GM18873 (cell line): ENCODE measurements at regions not wholly inside any gene's neighbourhood (a gene's known extent, or its start where the extent isn't known, plus 50 kb on each side); places are given as distances from the start of the nearest gene placed in this dataset.
"Not testable (repeated sequence)": the region's sequence is repeated elsewhere in the genome, so short reads cannot be mapped to it uniquely, and the experiment has no call there.

Experiments
- ATAC-seq: cut with Tn5 transposase; IDR thresholded peaks from one replicate; pipeline ENCODE4 v1.9.1; 2021; ENCODE audit warnings: mild to moderate bottlenecking, moderate library complexity, moderate number of reproducible peaks; ENCODE audit not compliant: unreplicated experiment, low FRiP score

DNA sequence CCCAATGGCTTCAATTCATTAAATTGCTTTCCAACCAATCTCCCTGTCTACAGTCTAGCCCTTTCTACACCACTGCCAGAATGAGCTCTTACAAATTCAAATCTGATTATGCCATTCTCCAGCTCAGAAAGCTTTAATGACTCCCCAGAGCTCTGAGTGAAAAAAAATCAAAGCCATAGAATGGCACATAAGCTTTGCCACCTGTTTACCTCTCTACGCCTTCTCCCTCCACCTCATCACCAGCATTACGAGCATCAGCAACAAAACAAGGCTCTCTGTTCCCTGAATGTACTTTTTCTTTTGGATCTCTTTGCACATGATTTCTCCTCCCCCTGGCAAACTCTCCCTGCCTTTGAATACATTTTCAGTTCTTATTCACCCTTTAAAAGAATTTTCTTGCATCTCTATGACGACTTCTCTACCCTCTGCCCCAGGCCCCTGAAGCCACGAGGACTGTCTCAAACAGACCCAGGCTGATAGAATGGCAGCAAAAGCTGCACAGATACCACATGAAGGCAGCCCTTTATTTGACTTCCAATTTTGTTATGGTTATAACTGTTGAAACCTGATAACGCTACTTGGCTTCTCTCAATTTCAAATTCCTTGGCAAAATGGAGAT is 516.0 kb downstream of the PCDH7 start:
- ATAC-seq: no peak

DNA sequence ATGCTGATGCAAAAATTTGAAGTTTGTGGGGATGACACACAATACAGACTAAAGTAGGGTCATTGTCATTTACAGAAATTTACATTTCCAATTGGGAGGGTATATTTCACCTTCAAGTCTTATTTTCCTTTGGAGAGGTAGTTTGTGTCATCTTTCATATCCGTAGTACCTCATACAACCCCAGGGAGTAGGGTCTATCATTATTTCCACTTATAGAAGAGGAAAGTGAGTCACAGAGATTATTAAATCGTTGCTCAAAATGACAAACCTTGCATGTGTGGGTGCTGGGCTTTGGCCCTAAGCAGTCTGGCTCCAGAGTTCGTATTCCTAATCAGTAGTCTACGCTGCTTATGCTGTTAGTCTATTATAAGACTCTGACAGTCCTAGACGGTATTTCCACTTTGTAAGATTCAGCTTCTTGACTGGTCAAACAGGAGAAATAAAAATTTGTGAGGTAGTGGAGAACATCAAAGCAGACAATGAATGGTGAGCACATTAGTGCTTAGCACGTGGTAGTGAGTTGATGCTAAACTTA is 516.5 kb downstream of the PCDH7 start:
- no peak for ATAC-seq

DNA sequence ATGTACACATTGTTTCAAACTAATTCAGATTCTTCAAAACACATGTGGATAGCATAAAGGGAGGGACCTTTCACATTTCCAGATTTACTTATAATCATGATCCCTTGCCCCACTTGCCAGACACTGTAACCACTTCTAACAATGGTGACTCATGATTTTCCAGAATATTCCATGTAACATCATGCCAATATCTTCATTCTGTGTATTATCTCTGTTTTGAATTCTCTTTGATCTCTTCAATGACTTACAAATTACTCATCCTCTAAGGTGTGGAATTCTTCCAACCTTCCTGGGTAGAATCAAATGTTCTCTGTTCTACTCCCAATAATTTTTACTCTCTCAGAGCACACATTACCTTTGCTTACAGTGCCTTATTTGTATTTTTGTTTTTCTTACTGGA is 517.1 kb downstream of the PCDH7 start:
- ATAC-seq: no peak

DNA sequence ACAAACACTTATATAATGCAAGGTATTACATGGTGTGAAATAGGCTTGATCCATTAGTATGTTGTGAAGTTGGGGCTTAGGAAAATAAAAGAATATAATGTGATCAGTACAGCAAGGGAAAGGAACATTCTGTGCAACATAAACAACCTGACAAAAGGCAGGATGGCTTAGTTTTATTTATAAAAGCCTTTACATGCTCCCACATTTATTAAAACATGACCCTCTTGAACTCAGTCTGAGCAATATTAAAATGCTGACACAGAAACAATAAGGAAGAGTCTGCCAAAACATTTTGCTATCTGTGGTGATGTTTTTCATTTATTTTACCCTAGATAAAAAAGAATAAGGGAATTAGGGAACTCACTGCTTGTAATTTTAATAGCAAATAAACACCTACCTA is 519.7 kb downstream of the PCDH7 start:
- no peak for ATAC-seq

DNA sequence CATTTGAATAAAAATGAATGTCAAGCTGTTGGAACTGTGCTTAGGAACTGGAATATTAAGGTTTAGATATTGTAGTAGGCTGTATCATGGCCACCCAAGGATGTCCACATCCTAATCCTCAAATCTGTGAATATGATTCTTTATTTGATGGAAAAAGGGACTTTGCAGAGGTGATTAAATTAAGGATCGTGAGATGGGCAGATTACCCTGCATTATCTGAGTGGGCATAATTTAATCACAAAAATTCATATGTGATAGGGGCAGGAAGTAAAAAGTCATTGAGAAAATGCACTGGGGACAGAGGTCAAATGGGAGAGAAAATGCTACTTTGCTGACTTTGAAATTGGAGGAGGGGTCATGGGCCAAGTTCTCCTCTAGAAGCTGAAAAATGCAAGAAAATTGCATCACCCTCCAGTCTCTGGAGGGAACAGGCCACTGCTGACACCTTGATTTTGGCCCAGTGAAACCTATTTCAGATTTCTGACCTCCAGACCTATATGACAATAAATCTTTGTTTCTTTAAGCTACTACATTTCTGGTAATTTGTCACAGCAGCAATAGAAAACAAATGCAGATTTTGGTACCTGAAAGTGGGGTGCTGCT is 521.4 kb downstream of the PCDH7 start:
- no peak for ATAC-seq

DNA sequence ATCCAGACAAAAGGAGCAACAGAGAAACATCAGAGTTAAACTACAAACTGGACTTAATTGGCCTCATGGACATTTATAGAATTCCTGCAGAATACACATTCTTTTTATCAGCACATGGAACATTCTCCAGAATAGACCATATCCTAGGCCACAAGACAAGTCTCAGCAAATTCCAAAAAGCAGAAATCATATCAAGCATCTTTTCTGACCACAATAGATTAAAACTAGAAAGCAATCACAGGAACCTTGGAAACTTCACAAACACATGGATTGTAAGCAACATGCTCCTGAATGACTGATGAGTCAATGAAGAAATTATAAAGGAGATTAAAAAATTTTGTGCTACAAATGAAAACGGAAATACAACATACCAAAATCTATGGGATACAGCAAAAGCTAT is 526.7 kb downstream of the PCDH7 start:
- ATAC-seq: no peak

DNA sequence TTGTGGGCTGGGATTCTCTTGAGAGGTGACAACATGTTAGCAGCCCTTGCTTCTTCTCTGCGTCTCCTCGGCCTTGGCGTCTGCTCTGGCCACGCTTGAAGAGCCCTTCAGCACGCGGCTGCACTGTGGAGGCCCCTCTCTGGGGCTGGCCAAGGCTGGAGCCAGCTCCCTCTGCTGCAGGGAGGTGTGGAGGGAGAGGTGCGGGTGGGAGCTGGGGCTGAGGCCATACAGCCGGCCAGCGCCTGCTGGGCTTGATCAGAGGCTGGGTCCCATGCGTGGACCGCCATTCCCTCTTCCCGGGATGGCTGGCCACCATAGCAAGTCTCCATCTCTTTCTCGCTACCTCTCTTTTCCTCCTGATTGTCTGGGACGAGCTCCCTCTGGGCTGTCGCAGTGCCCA is 539.0 kb downstream of the PCDH7 start:
- ATAC-seq: no peak

DNA sequence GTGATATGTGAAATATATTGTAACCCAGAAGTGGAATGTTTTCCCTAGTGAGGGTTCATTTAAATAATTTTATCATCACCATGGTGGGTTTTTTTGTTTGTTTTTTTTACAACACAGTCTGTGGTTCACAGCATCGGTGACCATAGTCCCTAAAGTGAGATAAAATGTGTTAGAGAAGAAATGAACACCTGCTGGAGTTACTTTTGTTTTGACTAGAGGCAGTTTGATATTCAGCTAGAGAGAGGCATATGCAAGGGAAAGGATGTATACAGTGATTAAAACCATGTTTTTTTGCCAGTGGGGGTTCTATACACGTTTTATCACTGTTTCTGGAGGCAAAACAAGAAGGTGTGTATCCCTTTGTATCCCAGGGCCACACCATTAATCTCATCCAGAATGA is 541.5 kb downstream of the PCDH7 start:
- no peak for ATAC-seq

DNA sequence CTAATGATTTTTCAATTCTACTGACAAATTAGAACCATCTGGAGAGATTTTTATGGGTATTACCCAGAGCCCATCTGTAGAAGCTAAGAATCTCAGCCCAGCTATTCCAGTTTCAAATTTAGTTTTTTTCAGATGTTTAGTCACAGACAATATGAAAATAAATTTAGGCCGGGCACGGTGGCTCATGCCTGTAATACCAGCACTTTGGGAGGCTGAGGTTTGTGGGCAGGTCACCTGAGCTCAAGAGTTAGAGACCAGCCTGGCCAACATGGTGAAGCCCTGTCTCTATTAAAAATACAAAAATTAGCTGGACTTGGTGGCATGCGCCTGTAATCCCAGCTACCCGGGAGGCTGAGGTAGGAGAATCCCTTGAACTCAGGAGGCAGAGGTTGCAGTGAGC is 545.9 kb downstream of the PCDH7 start:
- ATAC-seq: not testable (repeated sequence)

DNA sequence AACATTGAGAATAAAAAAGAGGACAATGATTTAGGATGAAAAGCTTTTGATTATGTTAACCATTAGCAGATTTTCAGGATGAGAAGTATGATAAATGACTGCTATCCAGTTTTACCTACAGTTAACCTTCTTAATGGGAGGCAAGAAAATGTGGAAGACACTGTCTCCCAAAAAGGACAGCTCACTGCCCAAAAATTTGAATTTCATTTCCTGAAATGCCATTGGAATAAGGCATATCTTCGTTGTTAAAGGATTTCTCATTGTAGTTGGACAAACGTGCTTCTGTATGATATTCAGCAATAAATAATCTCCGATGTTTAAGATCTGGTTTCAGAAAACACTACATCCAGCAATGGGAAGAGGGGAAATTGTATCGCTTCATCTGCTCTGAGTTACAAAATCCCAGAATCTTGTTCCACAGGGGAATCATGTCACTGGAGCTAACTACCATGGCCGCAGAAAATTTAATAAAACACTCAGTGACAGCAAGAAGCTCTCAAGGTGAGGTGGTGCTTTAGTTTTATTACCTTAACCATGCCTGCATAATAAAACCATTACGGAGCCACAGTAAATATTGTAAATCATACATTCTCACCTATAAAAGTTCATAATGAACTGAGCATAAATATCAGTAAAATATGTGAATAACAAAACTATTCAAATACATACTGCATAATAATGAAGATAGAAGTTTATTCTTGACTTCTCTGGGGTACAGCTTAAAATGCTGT is 552.3 kb downstream of the PCDH7 start:
- no peak for ATAC-seq

DNA sequence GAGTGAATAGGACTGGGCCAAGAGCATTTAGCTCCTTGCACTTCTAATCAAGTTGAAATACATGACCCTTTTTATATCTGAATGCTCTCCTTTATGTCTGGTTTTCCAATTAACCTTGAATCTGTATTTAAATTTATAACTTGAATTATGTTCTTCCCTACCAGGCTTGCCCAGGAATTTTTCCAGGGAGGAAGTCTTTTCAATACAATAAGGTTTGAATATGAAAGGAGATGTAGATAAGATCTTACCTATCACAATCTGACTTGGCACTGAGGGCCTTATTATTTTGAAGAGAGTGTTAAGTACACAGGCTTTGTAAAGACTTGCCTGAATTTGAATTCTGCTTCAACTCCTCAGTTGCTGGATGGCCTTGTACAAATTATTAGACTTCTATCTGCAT is 555.7 kb downstream of the PCDH7 start:
- ATAC-seq: no peak

DNA sequence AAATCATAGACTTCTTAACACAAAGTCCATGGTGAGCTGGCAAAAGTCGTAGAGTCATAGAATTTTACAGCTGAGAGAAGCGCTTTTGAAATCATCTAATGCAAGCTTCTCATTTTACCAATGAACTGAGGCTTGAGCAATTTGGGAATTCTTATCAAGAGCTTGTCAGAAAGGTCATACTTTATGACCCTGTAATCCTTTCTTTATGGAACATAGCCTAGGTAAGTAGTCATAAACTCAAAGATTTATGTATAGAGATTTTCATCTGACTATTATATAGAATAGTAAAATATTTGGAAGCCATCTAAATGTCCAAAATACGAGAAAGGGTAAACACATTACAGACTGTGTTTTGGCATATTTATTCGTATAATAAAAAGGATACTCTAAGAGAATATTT is 563.5 kb downstream of the PCDH7 start:
- no peak for ATAC-seq

DNA sequence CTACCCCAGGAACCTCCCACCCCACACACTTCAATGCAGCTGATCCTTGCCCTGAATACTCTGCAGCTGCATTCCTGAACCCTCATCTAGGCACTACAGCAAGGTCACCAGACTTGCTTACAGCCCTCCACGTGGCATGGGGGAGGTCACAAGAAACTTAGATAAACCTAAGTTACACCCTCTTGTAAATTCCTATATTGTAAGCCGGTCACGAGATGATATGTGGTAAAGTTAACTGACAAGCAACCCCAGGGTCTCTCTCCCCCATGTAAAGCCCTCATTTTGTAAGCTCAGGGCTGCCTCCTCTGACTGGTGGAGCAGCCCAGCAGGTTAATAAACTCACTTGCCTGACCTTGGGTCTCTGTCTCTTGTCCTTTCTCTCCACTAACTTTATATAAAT is 570.7 kb downstream of the PCDH7 start:
- peak; percentile 20 for ATAC-seq

DNA sequence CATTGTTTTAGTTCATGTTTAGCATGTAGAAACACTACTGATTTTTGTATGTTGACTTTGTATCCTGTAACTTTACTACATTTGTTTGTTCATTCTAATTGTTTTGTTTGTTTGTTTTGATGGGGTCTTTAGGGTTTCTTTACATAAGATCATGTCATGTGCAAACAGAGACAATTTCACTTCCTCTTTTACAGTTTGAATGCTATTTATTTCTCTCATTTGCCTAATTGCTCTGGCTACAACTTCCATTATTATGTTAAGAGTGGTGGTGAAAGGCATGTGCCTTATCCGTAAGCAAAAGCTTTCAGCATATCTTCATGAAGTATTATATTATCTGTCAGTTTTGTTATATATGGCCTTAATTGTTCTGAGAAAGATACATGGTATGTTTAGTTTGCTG is 571.1 kb downstream of the PCDH7 start:
- peak; percentile 55 for ATAC-seq

DNA sequence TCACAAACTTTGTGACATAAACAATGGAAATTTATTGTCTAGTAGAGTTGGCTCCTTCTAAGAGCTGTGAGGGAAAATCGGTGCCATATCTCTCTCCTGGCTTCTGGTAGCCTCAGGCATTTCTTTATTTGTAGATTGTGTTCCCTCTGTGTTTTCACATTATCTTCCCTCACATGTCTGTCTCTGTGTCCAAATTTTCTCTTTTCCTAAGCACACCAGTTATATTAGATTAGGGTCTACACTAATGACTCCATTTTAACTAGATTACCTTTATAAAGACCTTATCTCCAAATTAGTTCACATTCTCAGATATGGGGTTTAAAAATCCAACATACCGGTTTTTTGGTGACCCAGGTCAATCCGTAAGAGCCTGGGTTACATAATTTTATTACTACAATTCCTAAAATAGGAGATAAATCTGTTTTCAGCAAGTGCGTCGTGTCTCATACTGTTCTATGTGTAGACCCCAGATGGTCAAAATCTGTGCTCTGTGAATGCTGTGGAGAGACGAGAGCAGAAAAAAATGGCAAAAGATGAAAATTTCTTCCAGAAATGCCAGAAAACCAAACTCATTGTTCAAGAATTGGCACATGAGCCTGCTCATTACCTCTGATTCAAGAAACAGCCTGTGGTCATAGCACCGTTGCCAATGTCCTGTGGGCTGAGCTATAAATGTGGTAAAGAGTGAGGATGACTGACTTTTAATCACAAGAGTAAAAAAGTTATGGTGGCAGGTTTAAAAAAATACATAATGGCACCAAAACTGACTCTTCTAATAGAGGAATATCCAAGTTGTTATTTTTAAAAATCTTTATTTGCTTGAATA is 574.7 kb downstream of the PCDH7 start:
- no peak for ATAC-seq

DNA sequence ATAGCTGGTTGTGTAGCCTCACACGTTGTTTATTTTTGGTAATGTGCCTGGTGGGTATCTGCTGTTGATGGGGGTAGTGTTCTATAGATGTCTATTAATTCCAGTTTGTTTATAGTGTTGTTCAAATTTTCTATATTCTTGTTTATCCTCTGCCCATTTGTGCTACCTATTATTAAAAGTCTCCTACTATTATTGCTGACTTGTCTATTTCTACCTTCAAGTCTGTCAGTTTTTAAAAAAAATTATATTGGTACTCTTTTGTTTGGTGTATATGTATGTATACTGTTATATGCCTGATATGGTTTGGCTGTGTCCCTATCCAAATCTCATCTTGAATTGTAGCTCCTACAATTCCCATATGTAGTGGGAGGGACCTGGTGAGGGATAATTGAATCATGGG is 578.6 kb downstream of the PCDH7 start:
- no peak for ATAC-seq

DNA sequence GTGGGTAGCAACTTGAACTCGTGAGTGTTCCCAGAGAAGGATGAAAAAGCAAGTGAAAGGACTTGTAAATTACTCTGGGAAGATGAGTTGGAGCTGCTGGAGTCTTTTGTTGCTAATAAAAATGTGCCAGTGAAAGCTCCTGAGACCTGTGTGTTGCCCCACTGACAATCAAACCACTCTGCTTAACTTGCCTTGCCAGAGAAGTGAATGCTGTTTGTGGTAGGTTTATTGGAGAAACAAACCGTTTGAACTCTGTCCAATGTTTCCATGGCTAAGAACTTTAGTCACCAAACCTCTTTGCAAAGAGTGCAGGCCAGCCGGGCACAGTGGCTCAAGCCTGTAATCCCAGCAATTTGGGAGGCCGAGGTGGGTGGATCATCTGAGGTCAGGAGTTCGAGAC is 586.9 kb downstream of the PCDH7 start:
- no peak for ATAC-seq

DNA sequence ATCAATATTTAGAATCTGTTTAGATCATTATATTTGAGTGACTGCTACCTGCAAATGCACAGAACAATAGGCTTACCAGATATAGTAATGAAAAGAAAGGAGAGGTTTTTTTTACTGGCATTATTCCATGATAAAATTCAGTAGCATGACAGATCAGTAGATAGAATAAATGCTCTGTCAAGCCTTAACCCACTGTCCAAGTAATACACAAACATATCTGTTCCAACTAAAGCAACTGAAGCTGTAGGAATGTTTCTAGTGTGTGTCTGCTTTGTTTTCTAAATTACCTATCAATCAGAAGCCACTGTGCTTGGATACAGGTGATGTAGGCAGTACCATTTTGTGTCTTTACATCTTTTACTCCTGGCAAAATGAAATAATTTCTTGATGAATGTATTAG is 604.6 kb downstream of the PCDH7 start:
- no peak for ATAC-seq

DNA sequence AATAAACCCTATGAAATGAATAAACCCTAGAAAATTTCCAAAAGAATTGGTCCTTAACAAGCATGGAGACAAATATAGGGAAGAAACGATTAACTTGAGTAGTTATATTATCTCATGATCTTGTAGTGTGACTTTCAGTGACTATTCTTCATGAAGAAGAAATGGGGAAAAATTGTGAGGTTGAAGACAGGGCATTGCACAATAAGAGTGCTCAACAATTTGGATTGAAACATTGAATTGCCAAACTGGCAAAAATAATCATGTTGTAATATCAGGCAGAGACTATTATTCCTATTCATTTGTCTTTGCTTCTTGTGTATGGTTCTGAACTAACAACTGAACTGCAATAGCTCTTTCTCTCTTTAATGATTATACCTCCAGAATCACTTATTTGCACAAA is 605.1 kb downstream of the PCDH7 start:
- no peak for ATAC-seq

DNA sequence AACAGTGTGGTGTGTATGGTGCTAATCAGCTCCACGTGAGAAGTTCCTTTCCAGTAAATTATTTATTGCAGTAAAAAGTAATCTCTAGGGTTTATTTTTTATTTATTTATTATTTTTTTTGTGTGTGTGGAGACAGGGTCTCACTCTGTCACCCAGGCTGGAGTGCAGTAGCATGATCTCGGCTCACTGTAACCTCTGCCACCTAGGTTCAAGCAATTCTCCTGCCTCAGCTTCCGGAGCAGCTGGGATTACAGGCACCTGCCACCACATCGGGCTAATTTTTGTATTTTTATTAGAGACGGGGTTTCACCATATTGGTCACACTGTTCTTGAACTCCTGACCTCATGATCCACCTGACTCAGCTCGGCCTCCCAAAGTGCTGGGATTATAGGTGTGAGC is 606.9 kb downstream of the PCDH7 start:
- ATAC-seq: no peak

DNA sequence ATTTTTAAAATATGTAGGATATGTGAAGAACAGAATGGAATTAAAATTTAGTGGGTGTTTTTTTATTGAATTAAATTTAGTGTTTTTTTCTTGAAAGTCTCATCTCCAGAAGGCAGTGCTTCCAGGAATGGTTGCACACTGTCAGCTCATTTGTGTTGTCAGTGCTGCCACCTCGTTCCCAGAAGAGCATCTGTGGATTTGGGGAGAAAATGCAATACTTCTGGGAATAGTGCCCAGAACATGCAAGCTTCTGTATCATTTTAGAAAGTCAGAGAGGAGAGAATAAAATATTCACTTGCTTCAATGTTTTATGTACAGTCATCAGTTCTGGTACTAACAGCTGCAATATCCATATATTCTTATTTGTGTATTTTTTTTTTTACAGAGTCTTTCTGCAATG is 608.8 kb downstream of the PCDH7 start:
- ATAC-seq: no peak
